Esophagus squamous epithelium (tissue), 5 donors: ENCODE measurements at regions not wholly inside any gene's neighbourhood (a gene's known extent, or its start where the extent isn't known, plus 50 kb on each side); places are given as distances from the start of the nearest gene placed in this dataset.

Source experiments
- DNase-seq: peaks from one replicate; lab custom pipeline; 2025; lab: John Stamatoyannopoulos, UW
- H3K27ac ChIP-seq, 4 donors: fragments of 200-600 bp; sonication (generic); one replicate each; pipeline ENCODE4 v1.5.1; 2016 to 2019; ENCODE audit warnings: mild to moderate bottlenecking in 1 of 4
- H3K27me3 ChIP-seq, 4 donors: fragments of 200-600 bp; sonication (generic); 1 replicate in 3 of 4; 2 replicates in 1 of 4; pipeline versions ENCODE4 v1.5.1 to v1.6.0; 2017 to 2021; ENCODE audit warnings: antibody characterized with exemption in 1 of 4
- H3K36me3 ChIP-seq, 3 donors: fragments of 200-600 bp; sonication (generic); one replicate each; pipeline ENCODE4 v1.5.1; 2016 to 2019
- H3K4me1 ChIP-seq, 3 donors: fragments of 200-600 bp; sonication (generic); one replicate each; pipeline ENCODE4 v1.5.1; 2017 to 2019
- H3K4me3 ChIP-seq, 4 donors: fragments of 200-600 bp; sonication (generic); 1 replicate in 3 of 4; 2 replicates in 1 of 4; pipeline ENCODE4 v1.5.1; 2016 to 2019; ENCODE audit warnings: mild to moderate bottlenecking in 2 of 4, moderate library complexity in 1 of 4
- H3K9me3 ChIP-seq, 3 donors: fragments of 200-600 bp; sonication (generic); one replicate each; pipeline ENCODE4 v1.5.1; 2016 to 2019
- CTCF ChIP-seq, 6 experiments: fragments of 450-650 bp in 4 of 6; fragments of 200-600 bp in 2 of 6; sonication (generic) in 2 of 6; IDR thresholded peaks; one replicate each; pipeline ENCODE4 v1.5.1; 2016 to 2019; ENCODE audit warnings: antibody characterized with exemption in 6 of 6, mild to moderate bottlenecking in 4 of 6, moderate library complexity in 4 of 6
- POLR2A ChIP-seq, 4 donors: fragments of 450-650 bp; IDR thresholded peaks; one replicate each; pipeline ENCODE4 v1.6.1; 2017; ENCODE audit warnings: antibody characterized with exemption in 4 of 4, mild to moderate bottlenecking in 4 of 4, moderate library complexity in 3 of 4
- WGBS, 2 donors: methylation state at CpG; one replicate each; pipeline ENCODE4 v1.1.5; 2018; 5-methylcytosine and 5-hydroxymethylcytosine counted together
- intact Hi-C: fragments of 100-400 bp; cut with DNase I; formaldehyde crosslinking; loops from one replicate; pipeline ENCODE4 v1.15.0; 2022
- donor health status: DM: yes; HTN: yes; CAD: no.

- Histone ChIP-seq H3K4me3 (no peak overlapping the region), H3K4me1 (no peaks in the 10 kb centered on the region), H3K36me3 (no peaks in the 10 kb centered on the region), H3K27ac (no peak overlapping the region), H3K27me3 (no peaks in the 10 kb centered on the region), H3K9me3 (no peaks in the 10 kb centered on the region)
- TF ChIP-seq CTCF (IDR thresholded peaks at IDR 0.05) = no peak
- no peak for TF ChIP-seq POLR2A (IDR thresholded peaks at IDR 0.05)
- no peak for DNase-seq
- intact Hi-C loops = no loop called here
- 60 to 78% methylated on average over 2 of the region's 2 CpGs for whole genome bisulfite sequencing, 2 donors
Measured at GRCh38 chr9:105984714-105985113, 290.4 kb downstream of the TMEM38B start.

GRCh38 chr9:105993116-105993854 lies 298.9 kb downstream of the TMEM38B start:
- Histone ChIP-seq H3K4me1 (no peaks in the 10 kb centered on the region), H3K4me3 (no peak overlapping the region), H3K36me3 (no peaks in the 10 kb centered on the region), H3K27ac (no peak overlapping the region), H3K27me3 (no peaks in the 10 kb centered on the region), H3K9me3 (no peaks in the 10 kb centered on the region)
- WGBS, 2 donors = 63 to 73% methylated on average over 8 to 9 of the region's 9 CpGs
- intact Hi-C loops = no loop called here
- TF ChIP-seq POLR2A (IDR thresholded peaks at IDR 0.05) = no peak
- DNase-seq = no peak

- no peaks in the 10 kb centered on the region for H3K36me3 ChIP-seq
Measured at GRCh38 chr9:105993921-105994715, 299.8 kb downstream of the TMEM38B start.

DNA sequence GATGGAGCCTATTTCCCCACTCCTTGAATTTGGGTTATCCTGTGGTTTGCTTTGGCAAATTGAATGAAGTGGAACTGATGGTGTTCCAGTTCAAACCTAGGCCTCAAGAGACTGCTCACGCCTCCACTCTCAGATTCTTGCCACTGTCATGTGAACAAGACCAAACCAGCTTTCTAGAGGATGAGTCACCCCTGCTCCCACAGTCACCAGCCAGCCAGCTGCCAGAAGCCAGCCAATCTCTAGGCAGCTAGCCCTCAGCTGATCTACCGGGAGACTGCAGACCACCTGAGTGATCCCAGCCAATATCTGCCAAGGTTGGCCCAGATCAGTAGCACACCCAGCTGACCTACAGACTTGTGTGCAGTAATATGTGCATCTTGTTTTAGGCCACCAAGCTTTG lies 300.6 kb downstream of the TMEM38B start:
- WGBS, 2 donors = 56% methylated on average over 1 of the region's 2 CpGs
- no peaks in the 10 kb centered on the region for H3K27me3 ChIP-seq
- intact Hi-C loops = no loop called here
- H3K36me3 ChIP-seq = no peaks in the 10 kb centered on the region
- no peak overlapping the region for H3K4me3 ChIP-seq
- no peaks in the 10 kb centered on the region for H3K9me3 ChIP-seq
- no peaks in the 10 kb centered on the region for H3K4me1 ChIP-seq
- no peak overlapping the region for H3K27ac ChIP-seq
- DNase-seq = no peak
- TF ChIP-seq POLR2A (IDR thresholded peaks at IDR 0.05) = no peak
- TF ChIP-seq CTCF (IDR thresholded peaks at IDR 0.05) = no peak

More at GRCh38 chr9:105993921-105994715, 299.8 kb downstream of the TMEM38B start:
- intact Hi-C loops = no loop called here
- Histone ChIP-seq H3K4me1 (no peaks in the 10 kb centered on the region), H3K27ac (no peak overlapping the region), H3K4me3 (no peak overlapping the region), H3K27me3 (no peaks in the 10 kb centered on the region), H3K9me3 (no peaks in the 10 kb centered on the region)
- WGBS, 2 donors = 85 to 86% methylated on average over 8 of the region's 8 CpGs
- no peak for DNase-seq
- TF ChIP-seq CTCF (IDR thresholded peaks at IDR 0.05) = no peak
- no peak for TF ChIP-seq POLR2A (IDR thresholded peaks at IDR 0.05)

DNA sequence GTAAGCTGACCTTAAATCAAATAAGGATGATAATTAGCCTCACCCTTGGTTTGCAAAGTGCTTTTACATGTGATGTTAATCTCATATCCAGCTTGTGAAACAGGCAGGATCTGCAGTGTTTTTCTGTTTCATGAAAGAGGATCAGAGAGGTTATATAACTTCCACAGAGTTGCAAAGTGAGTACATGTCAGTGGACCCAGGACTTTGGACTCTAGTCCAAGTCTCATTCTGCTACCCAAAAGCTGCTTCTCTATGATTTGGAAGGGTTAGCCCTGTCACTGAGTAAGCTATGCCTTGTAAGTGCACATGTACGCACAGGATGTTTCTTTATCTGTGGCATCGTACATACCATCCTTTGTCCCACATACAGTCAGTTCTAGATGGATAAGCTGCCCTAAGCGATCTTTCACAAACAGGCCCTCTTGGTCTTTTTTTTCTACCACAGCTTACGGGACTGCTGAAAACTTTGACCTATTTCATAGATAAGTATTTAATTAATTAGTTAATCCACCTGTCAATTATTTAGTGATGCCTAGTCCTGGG lies 322.9 kb downstream of the TMEM38B start:
- 80 to 91% methylated on average over 4 of the region's 4 CpGs for WGBS, 2 donors
- H3K4me1 ChIP-seq = no peaks in the 10 kb centered on the region
- TF ChIP-seq POLR2A (IDR thresholded peaks at IDR 0.05) (no peak), CTCF (IDR thresholded peaks at IDR 0.05) (no peak)
- no peak overlapping the region for H3K27ac ChIP-seq
- no peaks in the 10 kb centered on the region for H3K27me3 ChIP-seq
- H3K36me3 ChIP-seq = no peaks in the 10 kb centered on the region
- intact Hi-C loops = no loop called here
- DNase-seq = no peak
- no peaks in the 10 kb centered on the region for H3K9me3 ChIP-seq
- H3K4me3 ChIP-seq = no peak overlapping the region
